GM18873 (cell line): ENCODE measurements at regions not wholly inside any gene's neighbourhood (a gene's known extent, or its start where the extent isn't known, plus 50 kb on each side); places are given as distances from the start of the nearest gene placed in this dataset.
A peak's percentile ranks its signal among the peaks of the same experiment; 100 is the strongest.

Experiments
- ATAC-seq: cut with Tn5 transposase; IDR thresholded peaks from one replicate; pipeline ENCODE4 v1.9.1; 2021; ENCODE audit warnings: mild to moderate bottlenecking, moderate library complexity, moderate number of reproducible peaks; ENCODE audit not compliant: unreplicated experiment, low FRiP score

- no peak for ATAC-seq
Observed at GRCh38 chr12:93011100-93011499, 82.0 kb upstream of the EEA1 start.

GRCh38 chr12:93015871-93016751 lies 87.0 kb upstream of the EEA1 start:
- ATAC-seq = no peak

- no peak for ATAC-seq
Observed at GRCh38 chr12:93016752-93017350, 87.8 kb upstream of the EEA1 start.

GRCh38 chr12:93018610-93019009 lies 89.5 kb upstream of the EEA1 start:
- ATAC-seq = no peak

- no peak for ATAC-seq
Observed at GRCh38 chr12:93019212-93019927, 90.3 kb upstream of the EEA1 start.

- ATAC-seq = no peak
Observed at GRCh38 chr12:93019975-93020630, 91.0 kb upstream of the EEA1 start.

GRCh38 chr12:93020631-93021597 lies 91.8 kb upstream of the EEA1 start:
- ATAC-seq = no peak

GRCh38 chr12:93022603-93023340 lies 93.7 kb upstream of the EEA1 start:
- ATAC-seq = no peak

- peak; percentile 55 for ATAC-seq
Observed at GRCh38 chr12:93025145-93026103, 96.3 kb upstream of the EEA1 start.

GRCh38 chr12:93027041-93027440 lies 97.9 kb upstream of the EEA1 start:
- no peak for ATAC-seq

- no peak for ATAC-seq
Observed at GRCh38 chr12:93029091-93029490, 100.0 kb upstream of the EEA1 start.

- no peak for ATAC-seq
Observed at GRCh38 chr12:93031028-93031427, 101.9 kb upstream of the EEA1 start.

- no peak for ATAC-seq
Observed at GRCh38 chr12:93032758-93033157, 103.7 kb upstream of the EEA1 start.

GRCh38 chr12:93033948-93034347 lies 104.9 kb upstream of the EEA1 start:
- no peak for ATAC-seq

- ATAC-seq = no peak
Observed at GRCh38 chr12:93039062-93039461, 110.0 kb upstream of the EEA1 start.

- no peak for ATAC-seq
Observed at GRCh38 chr12:93039930-93040329, 110.8 kb upstream of the EEA1 start.

- no peak for ATAC-seq
Observed at GRCh38 chr12:93040367-93040766, 111.3 kb upstream of the EEA1 start.

- ATAC-seq = no peak
Observed at GRCh38 chr12:93041416-93041815, 112.3 kb upstream of the EEA1 start.
